ENCODE measurements at regions not wholly inside any gene's neighbourhood (a gene's known extent, or its start where the extent isn't known, plus 50 kb on each side); places are given as distances from the start of the nearest gene placed in this dataset.
A peak's percentile ranks its signal among the peaks of the same experiment; 100 is the strongest.

GRCh38 chr11:134519788-134520187, 107.7 kb upstream of the B3GAT1 start:
- H3K9me3 ChIP-seq (ENCODE audit: control insufficient read depth, low read length, poor library complexity, severe bottlenecking): no peaks in the 10 kb centered on the region
- no peaks in the 10 kb centered on the region for H3K4me1 Mint-ChIP-seq
- DNase-seq (no peak), ATAC-seq (no peak)
- no peak overlapping the region for H3K27ac Mint-ChIP-seq
- peaks cover 2% of the 10 kb centered on the region for H3K36me3 Mint-ChIP-seq (ENCODE audit: low read depth)
- peaks cover 37% of the 10 kb centered on the region for H3K27me3 Mint-ChIP-seq
- no peak overlapping the region for H3K4me3 Mint-ChIP-seq

GRCh38 chr11:134519390-134519750, 107.3 kb upstream of the B3GAT1 start:
- no peak for ATAC-seq
- H3K4me1 Mint-ChIP-seq: no peaks in the 10 kb centered on the region
- no peak for DNase-seq
- H3K27ac Mint-ChIP-seq: no peak overlapping the region
- peaks cover 37% of the 10 kb centered on the region for H3K27me3 Mint-ChIP-seq
- H3K4me3 Mint-ChIP-seq: no peak overlapping the region
- H3K36me3 Mint-ChIP-seq (ENCODE audit: low read depth): peaks cover 2% of the 10 kb centered on the region
- H3K9me3 ChIP-seq (ENCODE audit: control insufficient read depth, low read length, poor library complexity, severe bottlenecking): no peaks in the 10 kb centered on the region

GRCh38 chr11:134518616-134519389, 106.8 kb upstream of the B3GAT1 start:
- H3K27ac Mint-ChIP-seq: no peak overlapping the region
- peaks cover 37% of the 10 kb centered on the region for H3K27me3 Mint-ChIP-seq
- ATAC-seq (no peak), DNase-seq (no peak)
- no peaks in the 10 kb centered on the region for H3K4me1 Mint-ChIP-seq
- H3K9me3 ChIP-seq (ENCODE audit: control insufficient read depth, low read length, poor library complexity, severe bottlenecking): no peaks in the 10 kb centered on the region
- H3K36me3 Mint-ChIP-seq (ENCODE audit: low read depth): peaks cover 2% of the 10 kb centered on the region
- H3K4me3 Mint-ChIP-seq: no peak overlapping the region

GRCh38 chr11:134517621-134518293, 105.7 kb upstream of the B3GAT1 start:
- no peaks in the 10 kb centered on the region for H3K9me3 ChIP-seq (ENCODE audit: control insufficient read depth, low read length, poor library complexity, severe bottlenecking)
- DNase-seq (no peak), ATAC-seq (no peak)
- no peak overlapping the region for H3K27ac Mint-ChIP-seq
- peaks cover 2% of the 10 kb centered on the region for H3K36me3 Mint-ChIP-seq (ENCODE audit: low read depth)
- no peak overlapping the region for H3K4me3 Mint-ChIP-seq
- H3K27me3 Mint-ChIP-seq: peaks cover 44% of the 10 kb centered on the region
- no peaks in the 10 kb centered on the region for H3K4me1 Mint-ChIP-seq

- H3K4me1 Mint-ChIP-seq: no peaks in the 10 kb centered on the region
- H3K4me3 Mint-ChIP-seq: no peak overlapping the region
- ATAC-seq (no peak), DNase-seq (no peak)
- no peaks in the 10 kb centered on the region for H3K9me3 ChIP-seq (ENCODE audit: control insufficient read depth, low read length, poor library complexity, severe bottlenecking)
- peaks cover 45% of the 10 kb centered on the region for H3K27me3 Mint-ChIP-seq
- no peak overlapping the region for H3K27ac Mint-ChIP-seq
- peaks cover under 1% of the 10 kb centered on the region for H3K36me3 Mint-ChIP-seq (ENCODE audit: low read depth)
These were observed 105.1 kb upstream of the B3GAT1 start for GRCh38 chr11:134517115-134517514.

GRCh38 chr11:134516529-134516928, 104.5 kb upstream of the B3GAT1 start:
- no peaks in the 10 kb centered on the region for H3K9me3 ChIP-seq (ENCODE audit: control insufficient read depth, low read length, poor library complexity, severe bottlenecking)
- no peak overlapping the region for H3K27ac Mint-ChIP-seq
- H3K36me3 Mint-ChIP-seq (ENCODE audit: low read depth): no peaks in the 10 kb centered on the region
- DNase-seq: no peak
- H3K4me1 Mint-ChIP-seq: no peaks in the 10 kb centered on the region
- peaks cover 44% of the 10 kb centered on the region for H3K27me3 Mint-ChIP-seq
- ATAC-seq: no peak
- H3K4me3 Mint-ChIP-seq: no peak overlapping the region

DNA sequence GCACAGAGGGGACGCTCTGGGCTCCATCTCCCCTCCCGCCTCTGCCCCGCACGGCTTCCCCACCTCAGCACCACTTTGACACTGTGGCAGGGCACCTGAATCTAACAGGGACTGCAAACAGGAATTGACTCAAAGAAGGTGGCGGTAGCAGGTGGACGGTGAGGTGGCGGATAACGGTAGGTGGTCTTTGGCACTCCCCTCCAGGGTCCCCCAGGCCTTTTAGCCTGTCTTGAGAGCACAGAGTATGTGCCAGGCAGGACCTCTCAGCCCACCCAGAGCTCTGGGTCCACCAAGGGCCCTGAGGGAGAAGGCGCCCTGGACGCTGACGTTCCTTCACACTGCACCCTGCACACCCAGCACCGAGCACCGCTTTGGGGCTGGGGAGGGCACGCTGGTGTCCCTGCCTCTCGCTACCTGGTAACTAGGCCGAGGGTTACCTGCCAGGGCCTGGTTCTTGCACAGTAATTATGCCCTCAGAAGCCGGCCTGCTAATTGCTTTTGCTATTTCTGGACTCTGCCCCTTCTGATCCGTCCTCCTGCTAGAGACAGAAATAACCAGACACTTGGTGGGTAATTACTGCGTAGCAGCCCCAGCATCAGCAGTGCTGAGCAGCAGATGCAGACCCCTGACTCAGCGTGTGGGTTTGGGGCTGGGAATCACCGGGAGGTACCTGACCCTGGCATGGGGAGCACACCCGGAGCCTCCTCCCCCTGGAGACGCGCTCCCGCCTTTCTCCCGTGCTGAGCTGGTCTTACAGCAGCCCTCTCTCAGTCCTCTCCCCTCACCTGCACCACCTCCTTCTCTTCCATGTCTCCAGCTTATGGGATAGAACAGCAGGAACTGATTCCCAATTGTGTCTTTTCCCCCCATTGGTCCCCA, 103.3 kb upstream of the B3GAT1 start:
- no peaks in the 10 kb centered on the region for H3K9me3 ChIP-seq (ENCODE audit: control insufficient read depth, low read length, poor library complexity, severe bottlenecking)
- H3K27me3 Mint-ChIP-seq: peaks cover 44% of the 10 kb centered on the region
- H3K4me3 Mint-ChIP-seq: no peak overlapping the region
- DNase-seq (peak in 1 of 3 donors; percentile 4), ATAC-seq (no peak)
- no peaks in the 10 kb centered on the region for H3K4me1 Mint-ChIP-seq
- no peaks in the 10 kb centered on the region for H3K36me3 Mint-ChIP-seq (ENCODE audit: low read depth)
- H3K27ac Mint-ChIP-seq: no peak overlapping the region

DNA sequence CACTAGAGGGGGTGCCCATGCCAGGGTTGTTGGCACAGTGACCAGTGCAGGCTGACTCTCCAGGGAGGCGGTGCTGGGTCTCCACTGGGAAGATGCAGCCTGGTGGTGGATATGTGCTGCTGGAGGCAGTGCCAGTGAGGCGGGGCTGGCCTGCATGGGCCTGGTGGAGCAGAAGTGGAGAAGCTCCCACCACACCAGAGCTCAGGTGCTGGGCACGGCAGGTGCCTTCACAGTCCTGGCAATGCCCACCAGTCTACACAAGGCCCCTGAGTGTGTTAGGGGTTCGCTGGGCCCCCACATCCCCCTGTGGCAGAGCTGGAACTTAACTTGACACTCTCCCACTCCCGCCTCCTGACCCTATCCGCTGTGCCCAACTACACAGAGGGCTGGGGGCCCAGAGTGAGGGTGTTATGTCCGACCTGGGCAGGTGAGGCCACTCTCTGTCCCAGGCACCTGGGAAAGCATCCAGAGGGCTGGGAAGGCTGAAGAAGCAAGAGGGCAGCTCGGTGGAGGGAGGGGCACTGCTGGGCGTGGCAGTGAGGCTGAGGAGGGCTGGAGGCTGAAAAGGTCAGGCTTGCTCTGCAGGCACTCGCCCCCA, 102.4 kb upstream of the B3GAT1 start:
- Mint-ChIP-seq H3K4me3 (no peak overlapping the region), H3K27ac (no peak overlapping the region), H3K36me3 (ENCODE audit: low read depth) (no peaks in the 10 kb centered on the region), H3K4me1 (no peaks in the 10 kb centered on the region), H3K27me3 (peaks cover 44% of the 10 kb centered on the region)
- no peaks in the 10 kb centered on the region for H3K9me3 ChIP-seq (ENCODE audit: control insufficient read depth, low read length, poor library complexity, severe bottlenecking)
- ATAC-seq (no peak), DNase-seq (peak in 1 of 3 donors; percentile 1)

GRCh38 chr11:134513585-134514120, 101.6 kb upstream of the B3GAT1 start:
- H3K4me1 Mint-ChIP-seq: no peaks in the 10 kb centered on the region
- no peaks in the 10 kb centered on the region for H3K36me3 Mint-ChIP-seq (ENCODE audit: low read depth)
- H3K4me3 Mint-ChIP-seq: no peak overlapping the region
- peaks cover 40% of the 10 kb centered on the region for H3K27me3 Mint-ChIP-seq
- peak in 1 of 3 donors; percentile 4 for DNase-seq
- H3K9me3 ChIP-seq (ENCODE audit: control insufficient read depth, low read length, poor library complexity, severe bottlenecking): no peaks in the 10 kb centered on the region
- H3K27ac Mint-ChIP-seq: no peak overlapping the region
- ATAC-seq: no peak

DNA sequence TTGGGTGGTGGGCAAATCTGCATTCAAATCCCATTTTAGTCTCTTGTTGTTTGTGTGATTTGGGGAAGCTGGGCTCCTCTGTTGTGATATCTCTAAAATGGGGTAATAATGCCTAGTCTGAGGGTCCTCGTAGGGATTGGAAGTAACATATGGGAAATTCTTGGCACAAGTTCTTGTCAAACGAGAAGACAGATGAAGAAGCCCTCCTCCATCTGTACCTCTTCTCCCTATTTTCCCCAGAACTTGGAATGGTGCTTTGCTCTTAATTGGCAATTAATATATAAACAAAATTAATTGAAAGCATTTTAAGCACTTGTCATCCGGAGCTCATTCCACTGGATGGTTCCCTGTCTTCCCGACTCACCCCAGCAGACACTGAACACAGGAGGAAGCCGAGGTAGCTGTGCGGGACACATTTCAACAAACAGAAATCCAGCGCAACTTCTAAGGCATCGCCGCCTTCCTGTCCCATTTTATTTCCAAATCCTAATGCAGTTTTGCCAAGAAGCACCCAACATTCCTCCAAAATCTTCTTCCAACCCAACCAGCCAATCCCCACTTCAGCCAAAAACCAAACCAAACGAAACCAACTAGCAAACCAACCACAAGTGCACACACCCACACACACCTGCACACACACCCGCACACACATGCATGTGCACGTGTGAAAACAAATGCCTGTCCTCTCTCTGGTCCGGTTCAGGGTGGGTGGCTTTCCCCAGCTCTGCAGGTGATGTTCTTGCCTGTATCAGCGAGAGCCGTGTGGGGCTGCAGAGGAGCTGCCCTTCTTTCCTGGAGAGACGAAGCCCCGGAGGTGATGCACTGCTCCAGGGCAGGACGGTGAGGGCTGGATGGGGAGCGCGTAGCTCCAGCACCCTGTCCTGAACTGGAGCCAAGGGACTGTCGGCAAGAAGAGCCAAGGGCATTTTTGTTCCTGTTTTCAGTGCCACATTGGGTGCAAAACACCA, 100.8 kb upstream of the B3GAT1 start:
- no peaks in the 10 kb centered on the region for H3K36me3 Mint-ChIP-seq (ENCODE audit: low read depth)

DNA sequence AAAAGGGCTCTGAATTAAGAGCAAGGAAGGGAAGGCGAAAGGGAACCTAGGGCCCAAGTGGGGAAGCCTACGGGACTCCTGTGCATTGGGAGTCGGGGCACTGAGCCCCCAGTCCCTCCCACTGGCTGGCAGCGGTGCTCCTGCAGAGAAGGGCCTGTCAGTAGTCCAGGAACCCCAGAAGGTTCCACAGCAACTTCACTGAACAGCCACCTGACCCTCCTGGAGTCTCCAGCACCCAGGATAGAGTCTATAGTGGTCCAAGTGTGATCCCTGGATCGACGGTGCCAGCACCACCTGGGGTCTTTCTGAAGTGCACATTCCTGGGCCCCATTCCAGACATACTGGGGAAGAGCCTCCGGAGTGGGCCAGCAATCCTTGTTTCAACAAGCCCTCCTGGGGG, 100.0 kb upstream of the B3GAT1 start:
- DNase-seq (peak in 1 of 3 donors; percentile 1), ATAC-seq (no peak)
- peaks cover 41% of the 10 kb centered on the region for H3K27me3 Mint-ChIP-seq
- H3K4me1 Mint-ChIP-seq: no peaks in the 10 kb centered on the region
- no peaks in the 10 kb centered on the region for H3K36me3 Mint-ChIP-seq (ENCODE audit: low read depth)
- no peak overlapping the region for H3K27ac Mint-ChIP-seq
- no peaks in the 10 kb centered on the region for H3K9me3 ChIP-seq (ENCODE audit: control insufficient read depth, low read length, poor library complexity, severe bottlenecking)
- H3K4me3 Mint-ChIP-seq: no peak overlapping the region

More for the DNA sequence above, 100.8 kb upstream of the B3GAT1 start:
- Mint-ChIP-seq H3K4me1 (no peaks in the 10 kb centered on the region), H3K4me3 (no peak overlapping the region), H3K27me3 (peaks cover 44% of the 10 kb centered on the region), H3K27ac (no peak overlapping the region)
- ATAC-seq (no peak), DNase-seq (peak in 1 of 3 donors; percentile 1)
- H3K9me3 ChIP-seq (ENCODE audit: control insufficient read depth, low read length, poor library complexity, severe bottlenecking): no peaks in the 10 kb centered on the region

- no peaks in the 10 kb centered on the region for H3K4me1 Mint-ChIP-seq
- DNase-seq (no peak), ATAC-seq (no peak)
- no peak overlapping the region for H3K4me3 Mint-ChIP-seq
- no peak overlapping the region for H3K27ac Mint-ChIP-seq
- no peaks in the 10 kb centered on the region for H3K36me3 Mint-ChIP-seq (ENCODE audit: low read depth)
- H3K27me3 Mint-ChIP-seq: peaks cover 40% of the 10 kb centered on the region
- H3K9me3 ChIP-seq (ENCODE audit: control insufficient read depth, low read length, poor library complexity, severe bottlenecking): no peaks in the 10 kb centered on the region
These were observed 99.2 kb upstream of the B3GAT1 start for GRCh38 chr11:134511255-134511654.

Measured in T-helper 17 cell (primary cell).